NCI-H1105 treated with DMSO at 0.1 percent for 48 hours (cell line): ENCODE measurements at regions not wholly inside any gene's neighbourhood (a gene's known extent, or its start where the extent isn't known, plus 50 kb on each side); places are given as distances from the start of the nearest gene placed in this dataset.
"Not testable (repeated sequence)": the region's sequence is repeated elsewhere in the genome, so short reads cannot be mapped to it uniquely, and the experiment has no call there.

Experiments used
- DNase-seq: peaks from one replicate; lab custom pipeline; 2025; lab: John Stamatoyannopoulos, UW

GRCh38 chr16:87156195-87156594 is 161.0 kb downstream of the C16orf95 start:
- no peak for DNase-seq

- no peak for DNase-seq
Observed at GRCh38 chr16:87160234-87160636, 157.0 kb downstream of the C16orf95 start.

- no peak for DNase-seq
Observed at GRCh38 chr16:87160701-87161337, 156.4 kb downstream of the C16orf95 start.

- not testable (repeated sequence) for DNase-seq
Observed at GRCh38 chr16:87161410-87161809, 155.8 kb downstream of the C16orf95 start.

GRCh38 chr16:87161822-87162676 is 155.1 kb downstream of the C16orf95 start:
- DNase-seq: no peak

- not testable (repeated sequence) for DNase-seq
Observed at GRCh38 chr16:87162799-87163198, 154.4 kb downstream of the C16orf95 start.

GRCh38 chr16:87163637-87164036 is 153.6 kb downstream of the C16orf95 start:
- no peak for DNase-seq

GRCh38 chr16:87165151-87165550 is 152.0 kb downstream of the C16orf95 start:
- no peak for DNase-seq

- DNase-seq: no peak
Observed at GRCh38 chr16:87165885-87166284, 151.3 kb downstream of the C16orf95 start.

GRCh38 chr16:87166321-87166720 is 150.9 kb downstream of the C16orf95 start:
- DNase-seq: no peak

GRCh38 chr16:87166934-87167333 is 150.3 kb downstream of the C16orf95 start:
- DNase-seq: no peak

GRCh38 chr16:87169509-87169995 is 147.6 kb downstream of the C16orf95 start:
- DNase-seq: no peak

- no peak for DNase-seq
Observed at GRCh38 chr16:87170310-87170709, 146.9 kb downstream of the C16orf95 start.

GRCh38 chr16:87171723-87172122 is 145.5 kb downstream of the C16orf95 start:
- DNase-seq: no peak

- no peak for DNase-seq
Observed at GRCh38 chr16:87172632-87173031, 144.6 kb downstream of the C16orf95 start.

GRCh38 chr16:87173294-87173893 is 143.8 kb downstream of the C16orf95 start:
- DNase-seq: no peak

GRCh38 chr16:87174061-87174460 is 143.1 kb downstream of the C16orf95 start:
- no peak for DNase-seq

GRCh38 chr16:87176735-87177134 is 140.5 kb downstream of the C16orf95 start:
- no peak for DNase-seq

GRCh38 chr16:87177673-87178072 is 139.5 kb downstream of the C16orf95 start:
- DNase-seq: no peak

GRCh38 chr16:87178177-87178863 is 138.9 kb downstream of the C16orf95 start:
- DNase-seq: no peak

- DNase-seq: no peak
Observed at GRCh38 chr16:87178977-87179376, 138.2 kb downstream of the C16orf95 start.

- DNase-seq: no peak
Observed at GRCh38 chr16:87180069-87180468, 137.1 kb downstream of the C16orf95 start.
